Neural crest cell (in vitro differentiated cells): ENCODE measurements at regions not wholly inside any gene's neighbourhood (a gene's known extent, or its start where the extent isn't known, plus 50 kb on each side); places are given as distances from the start of the nearest gene placed in this dataset.
"Not testable (repeated sequence)": the region's sequence is repeated elsewhere in the genome, so short reads cannot be mapped to it uniquely, and the experiment has no call there.

ENCODE experiments used
- DNase-seq: peaks from one replicate; pipeline ENCODE4 v3.0.0; 2021; ENCODE audit warnings: low read depth, mixed read lengths, low spot score
- H3K27ac Mint-ChIP-seq: one replicate; pipeline ENCODE4 v1.8.0; 2021; ENCODE audit warnings: mild to moderate bottlenecking, mixed read lengths; ENCODE audit not compliant: unreplicated experiment
- H3K27me3 Mint-ChIP-seq: 2 replicates; pipeline ENCODE4 v1.8.0; 2021; ENCODE audit warnings: low read depth, mild to moderate bottlenecking, mixed read lengths
- H3K36me3 Mint-ChIP-seq: 2 replicates; pipeline ENCODE4 v1.8.0; 2021; ENCODE audit warnings: low read depth, mild to moderate bottlenecking, mixed read lengths
- H3K4me1 Mint-ChIP-seq: 2 replicates; pipeline ENCODE4 v1.8.0; 2021; ENCODE audit warnings: mixed read lengths
- H3K4me3 Mint-ChIP-seq: one replicate; pipeline ENCODE4 v1.8.0; 2021; ENCODE audit warnings: mild to moderate bottlenecking, mixed read lengths
- H3K9me3 Mint-ChIP-seq: 2 replicates; pipeline ENCODE4 v1.8.0; 2021; ENCODE audit warnings: mixed read lengths
- CTCF ChIP-seq: fragments of 200-600 bp; sonication (generic); conservative IDR thresholded peaks from 2 replicates; pipeline ENCODE4 v1.5.0; 2021; ENCODE audit warnings: antibody characterized with exemption, mild to moderate bottlenecking

GRCh38 chr2:55804535-55804934, 110.9 kb upstream of the PNPT1 start:
- TF ChIP-seq CTCF: no peak
- DNase-seq: no peak
- H3K9me3 Mint-ChIP-seq: no peaks in the 10 kb centered on the region
- H3K27ac Mint-ChIP-seq: no peak overlapping the region
- H3K4me3 Mint-ChIP-seq: no peak overlapping the region
- peaks cover 2% of the 10 kb centered on the region for H3K27me3 Mint-ChIP-seq
- peaks cover 12% of the 10 kb centered on the region for H3K4me1 Mint-ChIP-seq
- H3K36me3 Mint-ChIP-seq: no peaks in the 10 kb centered on the region

GRCh38 chr2:55802067-55802466, 108.4 kb upstream of the PNPT1 start:
- H3K9me3 Mint-ChIP-seq: peaks cover 6% of the 10 kb centered on the region
- DNase-seq: no peak
- H3K36me3 Mint-ChIP-seq: no peaks in the 10 kb centered on the region
- no peak overlapping the region for H3K27ac Mint-ChIP-seq
- TF ChIP-seq CTCF: no peak
- H3K27me3 Mint-ChIP-seq: peaks cover 2% of the 10 kb centered on the region
- H3K4me1 Mint-ChIP-seq: peaks cover 12% of the 10 kb centered on the region
- no peak overlapping the region for H3K4me3 Mint-ChIP-seq

- Mint-ChIP-seq H3K36me3 (no peaks in the 10 kb centered on the region), H3K4me3 (no peak overlapping the region), H3K27ac (no peak overlapping the region), H3K9me3 (peaks cover 6% of the 10 kb centered on the region), H3K27me3 (peaks cover 2% of the 10 kb centered on the region), H3K4me1 (peaks cover 12% of the 10 kb centered on the region)
- TF ChIP-seq CTCF: no peak
- no peak for DNase-seq
Observed at GRCh38 chr2:55801436-55801835, 107.8 kb upstream of the PNPT1 start.

GRCh38 chr2:55799624-55800023, 106.0 kb upstream of the PNPT1 start:
- not testable (repeated sequence) for H3K36me3 Mint-ChIP-seq, H3K27me3 Mint-ChIP-seq, H3K27ac Mint-ChIP-seq, H3K9me3 Mint-ChIP-seq, DNase-seq, H3K4me3 Mint-ChIP-seq, H3K4me1 Mint-ChIP-seq

GRCh38 chr2:55796121-55796520, 102.5 kb upstream of the PNPT1 start:
- no peak for DNase-seq
- Mint-ChIP-seq H3K27me3 (no peaks in the 10 kb centered on the region), H3K36me3 (peaks cover 4% of the 10 kb centered on the region), H3K4me3 (no peak overlapping the region), H3K27ac (no peak overlapping the region), H3K9me3 (peaks cover 11% of the 10 kb centered on the region), H3K4me1 (no peaks in the 10 kb centered on the region)
- TF ChIP-seq CTCF: no peak

GRCh38 chr2:55793602-55794001, 100.0 kb upstream of the PNPT1 start:
- not testable (repeated sequence) for H3K4me3 Mint-ChIP-seq, H3K27ac Mint-ChIP-seq

GRCh38 chr2:55786280-55786679, 92.6 kb upstream of the PNPT1 start:
- DNase-seq: no peak
- Mint-ChIP-seq H3K27me3 (no peaks in the 10 kb centered on the region), H3K9me3 (no peaks in the 10 kb centered on the region), H3K4me1 (no peaks in the 10 kb centered on the region), H3K36me3 (no peaks in the 10 kb centered on the region), H3K4me3 (no peak overlapping the region), H3K27ac (no peak overlapping the region)
- TF ChIP-seq CTCF: no peak

More at GRCh38 chr2:55793602-55794001, 100.0 kb upstream of the PNPT1 start:
- H3K4me1 Mint-ChIP-seq, DNase-seq, H3K27me3 Mint-ChIP-seq, H3K9me3 Mint-ChIP-seq, H3K36me3 Mint-ChIP-seq: not testable (repeated sequence)

GRCh38 chr2:55783751-55784150, 90.1 kb upstream of the PNPT1 start:
- H3K4me3 Mint-ChIP-seq, H3K4me1 Mint-ChIP-seq, H3K27me3 Mint-ChIP-seq, H3K9me3 Mint-ChIP-seq, DNase-seq, H3K27ac Mint-ChIP-seq, H3K36me3 Mint-ChIP-seq: not testable (repeated sequence)
